ENCODE measurements at regions not wholly inside any gene's neighbourhood (a gene's known extent, or its start where the extent isn't known, plus 50 kb on each side); places are given as distances from the start of the nearest gene placed in this dataset.

- H3K9me3 ChIP-seq (ENCODE audit: low read length), result no peaks in the 10 kb centered on the region
- H4K20me1 ChIP-seq (ENCODE audit: insufficient read depth), result no peaks in the 10 kb centered on the region
- no peak overlapping the region for H3K27ac ChIP-seq (ENCODE audit: low read length)
- no peaks in the 10 kb centered on the region for H3F3A ChIP-seq (ENCODE audit: insufficient read depth, low read length, poor library complexity, severe bottlenecking)
- no peaks in the 10 kb centered on the region for H3K36me3 ChIP-seq (ENCODE audit: insufficient read depth, low read length)
- no peaks in the 10 kb centered on the region for H3K27me3 ChIP-seq (ENCODE audit: insufficient read depth, low read depth, low read length)
- TF ChIP-seq EP300 (conservative IDR thresholded peaks at IDR 0.05; ENCODE audit: poor library complexity, severe bottlenecking), result no peak
- no peak for TF ChIP-seq MXI1 (conservative IDR thresholded peaks at IDR 0.05; ENCODE audit: poor library complexity, severe bottlenecking)
- no peak for TF ChIP-seq POLR2AphosphoS5 (IDR thresholded peaks at IDR 0.05)
- TF ChIP-seq SMC3 (conservative IDR thresholded peaks at IDR 0.05; ENCODE audit: poor library complexity), result no peak
- TF ChIP-seq CTCF (IDR thresholded peaks at IDR 0.05; ENCODE audit: poor library complexity, severe bottlenecking), result no peak
- TF ChIP-seq EZH2 (IDR thresholded peaks at IDR 0.05; ENCODE audit: borderline replicate concordance, insufficient read depth, low read length, poor library complexity, severe bottlenecking), result no peak
- no peak overlapping the region for H3K9ac ChIP-seq (ENCODE audit: low read length)
- H3K9me2 ChIP-seq (ENCODE audit: insufficient read depth, low read length), result no peaks in the 10 kb centered on the region
- peaks cover 8% of the 10 kb centered on the region for H3K79me2 ChIP-seq (replicated peaks; ENCODE audit: insufficient read depth, low read length)
- no peak overlapping the region for H3K4me3 ChIP-seq (ENCODE audit: low read length)
- no peak overlapping the region for H2AFZ ChIP-seq (ENCODE audit: low read depth, low read length)
- H3K4me2 ChIP-seq (ENCODE audit: low read length), result no peak overlapping the region
Measured at GRCh38 chr3:148082506-148083280, 615.0 kb upstream of the AGTR1 start.

- no peak overlapping the region for H3K4me3 ChIP-seq (ENCODE audit: low read length)
- no peaks in the 10 kb centered on the region for H3K36me3 ChIP-seq (ENCODE audit: insufficient read depth, low read length)
- no peaks in the 10 kb centered on the region for H3K9me3 ChIP-seq (ENCODE audit: low read length)
- H3K9me2 ChIP-seq (ENCODE audit: insufficient read depth, low read length), result no peaks in the 10 kb centered on the region
- H2AFZ ChIP-seq (ENCODE audit: low read depth, low read length), result no peak overlapping the region
- no peaks in the 10 kb centered on the region for H3F3A ChIP-seq (ENCODE audit: insufficient read depth, low read length, poor library complexity, severe bottlenecking)
- H3K9ac ChIP-seq (ENCODE audit: low read length), result no peak overlapping the region
- H3K79me2 ChIP-seq (replicated peaks; ENCODE audit: insufficient read depth, low read length), result peaks cover 8% of the 10 kb centered on the region
- no peaks in the 10 kb centered on the region for H4K20me1 ChIP-seq (ENCODE audit: insufficient read depth)
- TF ChIP-seq RAD21 (conservative IDR thresholded peaks at IDR 0.05), result no peak
- no peak for TF ChIP-seq CTCF (IDR thresholded peaks at IDR 0.05; ENCODE audit: poor library complexity, severe bottlenecking)
- no peak for TF ChIP-seq POLR2AphosphoS5 (IDR thresholded peaks at IDR 0.05)
- no peak for TF ChIP-seq REST (IDR thresholded peaks at IDR 0.05; ENCODE audit: borderline replicate concordance)
- no peak for TF ChIP-seq MXI1 (conservative IDR thresholded peaks at IDR 0.05; ENCODE audit: poor library complexity, severe bottlenecking)
- TF ChIP-seq SMC3 (conservative IDR thresholded peaks at IDR 0.05; ENCODE audit: poor library complexity), result no peak
- no peak for TF ChIP-seq EP300 (conservative IDR thresholded peaks at IDR 0.05; ENCODE audit: poor library complexity, severe bottlenecking)
- H3K27me3 ChIP-seq (ENCODE audit: insufficient read depth, low read depth, low read length), result no peaks in the 10 kb centered on the region
- H3K4me2 ChIP-seq (ENCODE audit: low read length), result no peak overlapping the region
- no peak overlapping the region for H3K27ac ChIP-seq (ENCODE audit: low read length)
Measured at GRCh38 chr3:148083526-148084182, 614.0 kb upstream of the AGTR1 start.
